Gastroesophageal sphincter (tissue), 4 donors: ENCODE measurements at regions not wholly inside any gene's neighbourhood (a gene's known extent, or its start where the extent isn't known, plus 50 kb on each side); places are given as distances from the start of the nearest gene placed in this dataset.

Experiments used
- ATAC-seq: fragments of 150-250 bp; one replicate; pipeline ENCODE4 v1.9.1; 2016; ENCODE audit warnings: mild to moderate bottlenecking, moderate library complexity
- H3K27ac ChIP-seq, 4 donors: fragments of 200-600 bp; sonication (generic) in 3 of 4; 1 replicate in 3 of 4; 2 replicates in 1 of 4; pipeline ENCODE4 v1.5.1; 2016 to 2019
- H3K27me3 ChIP-seq: fragments of 200-600 bp; sonication (generic); one replicate; pipeline ENCODE4 v1.5.1; 2019
- H3K36me3 ChIP-seq, 2 donors: fragments of 200-600 bp; sonication (generic); one replicate each; pipeline ENCODE4 v1.5.1; 2019; ENCODE audit warnings: control low read depth in 1 of 2
- H3K4me1 ChIP-seq, 3 donors: fragments of 200-600 bp; sonication (generic); 1 replicate in 2 of 3; 2 replicates in 1 of 3; pipeline ENCODE4 v1.5.1; 2016 to 2019; ENCODE audit warnings: control low read depth in 2 of 3
- H3K4me3 ChIP-seq, 2 donors: fragments of 200-600 bp; sonication (generic); one replicate each; pipeline ENCODE4 v1.5.1; 2019; ENCODE audit warnings: mild to moderate bottlenecking in 1 of 2, moderate library complexity in 1 of 2
- H3K9me3 ChIP-seq, 3 donors: fragments of 200-600 bp; sonication (generic); one replicate each; pipeline ENCODE4 v1.5.1; 2017 to 2019; ENCODE audit warnings: control low read depth in 2 of 3
- CTCF ChIP-seq, 4 experiments: fragments of 200-600 bp in 2 of 4; fragments of 450-650 bp in 2 of 4; sonication (generic) in 1 of 4; IDR thresholded peaks; one replicate each; pipeline ENCODE4 v1.5.1; 2017 to 2019; ENCODE audit warnings: antibody characterized with exemption in 4 of 4, mild to moderate bottlenecking in 2 of 4, moderate library complexity in 2 of 4
- EP300 ChIP-seq: sonication (generic); formaldehyde crosslinking; IDR thresholded peaks from one replicate; pipeline ENCODE4 v1.6.1; 2017; ENCODE audit warnings: antibody characterized with exemption, mild to moderate bottlenecking
- POLR2A ChIP-seq, 2 donors: fragments of 450-650 bp; IDR thresholded peaks; one replicate each; pipeline ENCODE4 v1.6.1; 2017; ENCODE audit warnings: antibody characterized with exemption in 2 of 2, mild to moderate bottlenecking in 2 of 2, moderate library complexity in 1 of 2
- POLR2AphosphoS5 ChIP-seq: sonication (generic); formaldehyde crosslinking; IDR thresholded peaks from one replicate; pipeline ENCODE4 v1.6.1; 2017; ENCODE audit warnings: antibody characterized with exemption
- WGBS, 2 donors: methylation state at CpG; one replicate each; pipeline ENCODE4 v1.1.5; 2018; ENCODE audit warnings: low coverage in 1 of 2; 5-methylcytosine and 5-hydroxymethylcytosine counted together

- Histone ChIP-seq H3K9me3 (peaks cover 0 to 15% (median 0%) of the 10 kb centered on the region in 3 donors), H3K4me3 (no peak overlapping the region), H3K27me3 (peaks cover 63% of the 10 kb centered on the region), H3K36me3 (no peaks in the 10 kb centered on the region), H3K4me1 (no peaks in the 10 kb centered on the region), H3K27ac (no peak overlapping the region)
- ATAC-seq: no peak
- TF ChIP-seq POLR2A (IDR thresholded peaks at IDR 0.05) (no peak), EP300 (no peak), CTCF (IDR thresholded peaks at IDR 0.05) (no peak), POLR2AphosphoS5 (no peak)
- 80% methylated on average over 2 of the region's 9 CpGs; no CpG with 5 or more reads in 1 of the 2 donors for WGBS, 2 donors
Observed at GRCh38 chr5:1735320-1735970, 64.2 kb downstream of the MRPL36 start.

- Histone ChIP-seq H3K4me3 (no peak overlapping the region), H3K27me3 (peaks cover 69% of the 10 kb centered on the region), H3K4me1 (no peaks in the 10 kb centered on the region), H3K36me3 (no peaks in the 10 kb centered on the region), H3K27ac (no peak overlapping the region), H3K9me3 (peaks cover 0 to 10% (median 0%) of the 10 kb centered on the region in 3 donors)
- TF ChIP-seq EP300 (no peak), CTCF (IDR thresholded peaks at IDR 0.05) (no peak)
- ATAC-seq: no peak
- 40% methylated on average over 4 of the region's 9 CpGs; no CpG with 5 or more reads in 1 of the 2 donors for WGBS, 2 donors
Observed at GRCh38 chr5:1734908-1735289, 64.7 kb downstream of the MRPL36 start.

- H3K4me1 ChIP-seq: no peaks in the 10 kb centered on the region
- H3K36me3 ChIP-seq: no peaks in the 10 kb centered on the region
- TF ChIP-seq EP300 (no peak), POLR2A (IDR thresholded peaks at IDR 0.05) (no peak), CTCF (IDR thresholded peaks at IDR 0.05) (no peak), POLR2AphosphoS5 (no peak)
- no peak overlapping the region for H3K27ac ChIP-seq
- WGBS, 2 donors: no CpG with 5 or more reads among the region's 18 CpGs
- no peak for ATAC-seq
- H3K27me3 ChIP-seq: peaks cover 74% of the 10 kb centered on the region
- H3K9me3 ChIP-seq: peaks cover 0 to 7% (median 0%) of the 10 kb centered on the region in 3 donors
- H3K4me3 ChIP-seq: no peak overlapping the region
Observed at GRCh38 chr5:1734271-1734907, 65.2 kb downstream of the MRPL36 start.

- 82% methylated on average over 5 of the region's 7 CpGs; no CpG with 5 or more reads in 1 of the 2 donors for WGBS, 2 donors
- no peak overlapping the region for H3K4me3 ChIP-seq
- H3K27ac ChIP-seq: no peak overlapping the region
- H3K36me3 ChIP-seq: no peaks in the 10 kb centered on the region
- ATAC-seq: no peak
- H3K9me3 ChIP-seq: no peaks in the 10 kb centered on the region
- H3K27me3 ChIP-seq: peaks cover 78% of the 10 kb centered on the region
- TF ChIP-seq POLR2A (IDR thresholded peaks at IDR 0.05) (no peak), CTCF (IDR thresholded peaks at IDR 0.05) (no peak), POLR2AphosphoS5 (no peak), EP300 (no peak)
- H3K4me1 ChIP-seq: no peaks in the 10 kb centered on the region
Observed at GRCh38 chr5:1733369-1733768, 66.3 kb downstream of the MRPL36 start.

- TF ChIP-seq POLR2AphosphoS5 (no peak), EP300 (no peak), CTCF (IDR thresholded peaks at IDR 0.05) (no peak), POLR2A (IDR thresholded peaks at IDR 0.05) (no peak)
- Histone ChIP-seq H3K27ac (no peak overlapping the region), H3K9me3 (no peaks in the 10 kb centered on the region), H3K36me3 (no peaks in the 10 kb centered on the region), H3K4me3 (no peak overlapping the region), H3K27me3 (peaks cover 74% of the 10 kb centered on the region), H3K4me1 (no peaks in the 10 kb centered on the region)
- 86 to 90% methylated on average over 2 of the region's 5 CpGs for WGBS, 2 donors
- ATAC-seq: no peak
Observed at GRCh38 chr5:1732945-1733344, 66.7 kb downstream of the MRPL36 start.
